22Rv1 (cell line): ENCODE measurements at regions not wholly inside any gene's neighbourhood (a gene's known extent, or its start where the extent isn't known, plus 50 kb on each side); places are given as distances from the start of the nearest gene placed in this dataset.

Source experiments
- ZFX ChIP-seq: fragments of 450-650 bp; IDR thresholded peaks from 2 replicates; pipeline ENCODE4 v1.6.1; 2017; ENCODE audit warnings: antibody characterized with exemption, borderline replicate concordance
- TF ChIP-seq, protein P1 (sequence below): fragments of 450-650 bp; IDR thresholded peaks from 2 replicates; pipeline ENCODE4 v1.5.1; 2017; ENCODE audit warnings: mild to moderate bottlenecking

GRCh38 chr14:22151121-22151520, 437.9 kb downstream of the DAD1 start:
- TF ChIP-seq, protein P1, sequence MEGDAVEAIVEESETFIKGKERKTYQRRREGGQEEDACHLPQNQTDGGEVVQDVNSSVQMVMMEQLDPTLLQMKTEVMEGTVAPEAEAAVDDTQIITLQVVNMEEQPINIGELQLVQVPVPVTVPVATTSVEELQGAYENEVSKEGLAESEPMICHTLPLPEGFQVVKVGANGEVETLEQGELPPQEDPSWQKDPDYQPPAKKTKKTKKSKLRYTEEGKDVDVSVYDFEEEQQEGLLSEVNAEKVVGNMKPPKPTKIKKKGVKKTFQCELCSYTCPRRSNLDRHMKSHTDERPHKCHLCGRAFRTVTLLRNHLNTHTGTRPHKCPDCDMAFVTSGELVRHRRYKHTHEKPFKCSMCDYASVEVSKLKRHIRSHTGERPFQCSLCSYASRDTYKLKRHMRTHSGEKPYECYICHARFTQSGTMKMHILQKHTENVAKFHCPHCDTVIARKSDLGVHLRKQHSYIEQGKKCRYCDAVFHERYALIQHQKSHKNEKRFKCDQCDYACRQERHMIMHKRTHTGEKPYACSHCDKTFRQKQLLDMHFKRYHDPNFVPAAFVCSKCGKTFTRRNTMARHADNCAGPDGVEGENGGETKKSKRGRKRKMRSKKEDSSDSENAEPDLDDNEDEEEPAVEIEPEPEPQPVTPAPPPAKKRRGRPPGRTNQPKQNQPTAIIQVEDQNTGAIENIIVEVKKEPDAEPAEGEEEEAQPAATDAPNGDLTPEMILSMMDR = no peak
- no peak for TF ChIP-seq ZFX
